Brain microvascular endothelial cell (primary cell): ENCODE measurements at regions not wholly inside any gene's neighbourhood (a gene's known extent, or its start where the extent isn't known, plus 50 kb on each side); places are given as distances from the start of the nearest gene placed in this dataset.
"Not testable (repeated sequence)": the region's sequence is repeated elsewhere in the genome, so short reads cannot be mapped to it uniquely, and the experiment has no call there.

Experiments used
- DNase-seq: peaks from one replicate; pipeline ENCODE4 v3.0.0-alpha.2; 2020
- H3K27ac ChIP-seq: fragments of 250-450 bp; sonication (Bioruptor Pico); 2 replicates; pipeline ENCODE4 v1.5.1; 2020; ENCODE audit warnings: mild to moderate bottlenecking, moderate library complexity
- H3K27me3 ChIP-seq: fragments of 250-450 bp; sonication (Bioruptor Pico); replicated peaks from 2 replicates; pipeline ENCODE4 v1.5.1; 2020; ENCODE audit warnings: mild to moderate bottlenecking
- H3K36me3 ChIP-seq: fragments of 250-450 bp; sonication (Bioruptor Pico); replicated peaks from 2 replicates; pipeline ENCODE4 v1.5.1; 2020; ENCODE audit warnings: mild to moderate bottlenecking
- H3K4me3 ChIP-seq: 2 replicates; pipeline ENCODE4 v1.5.1; 2011; ENCODE audit warnings: low read depth, mild to moderate bottlenecking, control low read depth, low read length, moderate library complexity
- in situ Hi-C: cut with HindIII; loops from 2 replicates; pipeline ENCODE4 v1.10.0; 2017; ENCODE audit warnings: low sequenced_read_pairs, low pct_ligation_motif_present

- DNase-seq, H3K27ac ChIP-seq, H3K36me3 ChIP-seq, in situ Hi-C loops, H3K27me3 ChIP-seq, H3K4me3 ChIP-seq: not testable (repeated sequence)
Observed at GRCh38 chr4:49270912-49271311, 284.8 kb downstream of the CWH43 start.

GRCh38 chr4:49285905-49286304 lies 299.8 kb downstream of the CWH43 start:
- H3K27me3 ChIP-seq, H3K4me3 ChIP-seq, DNase-seq, in situ Hi-C loops, H3K36me3 ChIP-seq, H3K27ac ChIP-seq: not testable (repeated sequence)

- H3K36me3 ChIP-seq, in situ Hi-C loops, H3K27me3 ChIP-seq, H3K27ac ChIP-seq, DNase-seq, H3K4me3 ChIP-seq: not testable (repeated sequence)
Observed at GRCh38 chr4:49286926-49287745, 301.1 kb downstream of the CWH43 start.

GRCh38 chr4:49287893-49288292 lies 301.8 kb downstream of the CWH43 start:
- in situ Hi-C loops, H3K4me3 ChIP-seq, DNase-seq, H3K36me3 ChIP-seq, H3K27me3 ChIP-seq, H3K27ac ChIP-seq: not testable (repeated sequence)

- H3K27ac ChIP-seq, DNase-seq, H3K27me3 ChIP-seq, H3K36me3 ChIP-seq, in situ Hi-C loops, H3K4me3 ChIP-seq: not testable (repeated sequence)
Observed at GRCh38 chr4:49288796-49289195, 302.7 kb downstream of the CWH43 start.

- in situ Hi-C loops, DNase-seq, H3K4me3 ChIP-seq, H3K36me3 ChIP-seq, H3K27me3 ChIP-seq, H3K27ac ChIP-seq: not testable (repeated sequence)
Observed at GRCh38 chr4:49314815-49315214, 328.7 kb downstream of the CWH43 start.

- H3K4me3 ChIP-seq, in situ Hi-C loops, H3K27ac ChIP-seq, H3K27me3 ChIP-seq, H3K36me3 ChIP-seq, DNase-seq: not testable (repeated sequence)
Observed at GRCh38 chr4:49320725-49321410, 334.8 kb downstream of the CWH43 start.

- in situ Hi-C loops, DNase-seq, H3K27me3 ChIP-seq, H3K4me3 ChIP-seq, H3K36me3 ChIP-seq, H3K27ac ChIP-seq: not testable (repeated sequence)
Observed at GRCh38 chr4:49321511-49322300, 335.6 kb downstream of the CWH43 start.

GRCh38 chr4:49322610-49323572 lies 336.8 kb downstream of the CWH43 start:
- DNase-seq, in situ Hi-C loops, H3K27me3 ChIP-seq, H3K27ac ChIP-seq, H3K36me3 ChIP-seq, H3K4me3 ChIP-seq: not testable (repeated sequence)

- in situ Hi-C loops, DNase-seq, H3K27ac ChIP-seq, H3K36me3 ChIP-seq, H3K4me3 ChIP-seq, H3K27me3 ChIP-seq: not testable (repeated sequence)
Observed at GRCh38 chr4:49323573-49323940, 337.5 kb downstream of the CWH43 start.
